ENCODE measurements at regions not wholly inside any gene's neighbourhood (a gene's known extent, or its start where the extent isn't known, plus 50 kb on each side); places are given as distances from the start of the nearest gene placed in this dataset.

GRCh38 chr17:77279448-77280303, 138.9 kb downstream of the SEC14L1 start:
- TF ChIP-seq POLR2A (IDR thresholded peaks at IDR 0.05) (no peak), CTCF (IDR thresholded peaks at IDR 0.05) (no peak)
